IPS-18a (cell line): ENCODE measurements at regions not wholly inside any gene's neighbourhood (a gene's known extent, or its start where the extent isn't known, plus 50 kb on each side); places are given as distances from the start of the nearest gene placed in this dataset.

Experiments
- H3K27ac ChIP-seq: one replicate; pipeline ENCODE4 v1.5.1; 2013; ENCODE audit warnings: low read length
- H3K27me3 ChIP-seq: one replicate; pipeline ENCODE4 v1.6.1; 2013; ENCODE audit warnings: mild to moderate bottlenecking, low read length; ENCODE audit not compliant: control insufficient read depth, insufficient read depth
- H3K36me3 ChIP-seq: one replicate; pipeline ENCODE4 v1.6.1; 2013; ENCODE audit warnings: low read depth, low read length; ENCODE audit not compliant: control insufficient read depth
- H3K4me1 ChIP-seq: one replicate; pipeline ENCODE4 v1.6.1; 2013; ENCODE audit warnings: low read depth, low read length; ENCODE audit not compliant: control insufficient read depth
- H3K4me3 ChIP-seq: one replicate; pipeline ENCODE4 v1.5.1; 2013; ENCODE audit warnings: low read length
- H3K9ac ChIP-seq: one replicate; pipeline ENCODE4 v1.6.1; 2013; ENCODE audit warnings: mild to moderate bottlenecking, low read length, moderate library complexity
- H3K9me3 ChIP-seq: one replicate; pipeline ENCODE4 v1.6.1; 2013; ENCODE audit warnings: low read depth, low read length; ENCODE audit not compliant: control insufficient read depth

DNA sequence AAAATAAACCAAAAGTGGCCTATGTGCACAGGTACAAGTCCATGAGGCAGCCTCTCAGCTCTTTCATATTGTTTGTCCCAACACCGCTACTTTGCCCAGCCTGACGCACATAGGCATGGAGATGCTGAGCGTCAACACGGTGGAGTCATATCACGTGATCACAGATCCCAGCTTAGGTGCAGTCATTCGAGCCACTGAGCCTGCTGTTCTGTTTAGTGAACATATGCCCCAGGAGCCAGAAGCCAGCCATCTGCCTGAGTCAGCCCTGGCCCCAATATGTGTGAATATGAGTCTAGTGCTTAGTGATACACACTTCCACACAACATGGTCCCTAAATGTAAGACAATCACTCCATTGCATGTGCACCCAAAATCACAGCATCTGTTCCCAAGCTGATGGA, 88.2 kb upstream of the LCLAT1 start:
- Histone ChIP-seq H3K27me3 (no peaks in the 10 kb centered on the region), H3K9ac (no peak overlapping the region), H3K4me1 (no peaks in the 10 kb centered on the region), H3K27ac (no peak overlapping the region), H3K36me3 (no peaks in the 10 kb centered on the region), H3K9me3 (no peaks in the 10 kb centered on the region), H3K4me3 (no peak overlapping the region)

DNA sequence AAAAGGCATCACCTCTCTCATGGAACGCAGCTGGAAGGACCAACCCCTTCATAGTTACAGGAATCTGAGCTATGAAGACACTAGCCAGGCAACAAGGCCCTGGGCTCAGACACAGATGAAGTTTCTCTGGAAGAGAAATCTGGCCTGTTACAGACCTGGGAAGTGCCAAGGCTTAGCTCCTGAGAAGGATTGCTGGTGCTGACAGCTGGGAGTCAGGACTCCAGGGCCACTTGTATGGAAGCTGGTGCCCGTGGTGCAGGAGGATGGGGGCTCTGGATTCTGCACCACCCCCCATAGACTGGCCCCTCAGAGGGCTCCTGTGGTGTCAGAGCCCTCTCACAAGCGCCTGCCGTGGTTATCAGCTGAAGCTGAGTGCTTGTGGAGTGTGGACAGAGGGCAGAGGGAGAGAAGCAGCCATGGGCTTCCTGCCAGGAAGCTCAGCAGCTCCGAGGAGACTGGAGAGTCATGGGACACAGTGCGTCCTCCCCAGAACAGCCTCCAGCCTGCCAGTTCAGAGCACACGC, 87.3 kb upstream of the LCLAT1 start:
- Histone ChIP-seq H3K27ac (no peak overlapping the region), H3K9ac (no peak overlapping the region), H3K27me3 (no peaks in the 10 kb centered on the region), H3K36me3 (no peaks in the 10 kb centered on the region), H3K4me3 (no peak overlapping the region), H3K9me3 (no peaks in the 10 kb centered on the region), H3K4me1 (no peaks in the 10 kb centered on the region)

DNA sequence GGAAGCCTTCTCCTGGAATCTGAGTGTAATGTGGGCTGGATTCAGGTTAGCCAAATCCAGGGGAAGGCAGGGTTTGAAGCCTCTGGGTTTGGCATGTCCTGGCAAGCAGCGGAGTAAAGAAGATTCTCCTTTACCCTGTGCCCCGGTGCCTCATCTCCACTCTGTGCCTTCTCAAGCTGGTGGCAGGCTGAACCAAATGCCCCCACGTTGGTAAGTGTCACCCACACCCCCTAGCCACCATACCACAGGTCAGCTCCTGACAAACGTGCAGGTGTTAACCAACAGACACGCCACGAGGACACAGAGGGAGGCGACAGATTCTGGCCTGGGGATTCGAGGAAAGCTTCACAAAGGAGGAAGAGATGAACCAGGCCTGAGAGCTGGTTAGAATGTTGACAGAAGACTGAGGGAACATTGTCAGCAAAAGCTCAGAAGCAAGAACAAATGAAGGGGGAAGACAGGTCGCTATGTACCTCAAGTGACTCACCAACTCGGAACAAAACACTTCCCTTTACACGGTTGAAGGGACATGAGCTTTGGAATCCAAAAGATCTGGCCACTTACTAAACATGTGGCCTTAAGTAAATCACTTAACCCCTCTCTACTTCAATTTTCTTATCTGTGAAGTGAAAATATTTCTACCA, 85.2 kb upstream of the LCLAT1 start:
- no peaks in the 10 kb centered on the region for H3K9me3 ChIP-seq
- no peaks in the 10 kb centered on the region for H3K36me3 ChIP-seq
- no peak overlapping the region for H3K27ac ChIP-seq
- H3K4me1 ChIP-seq: no peaks in the 10 kb centered on the region
- H3K9ac ChIP-seq: no peak overlapping the region
- H3K27me3 ChIP-seq: no peaks in the 10 kb centered on the region
- no peak overlapping the region for H3K4me3 ChIP-seq

DNA sequence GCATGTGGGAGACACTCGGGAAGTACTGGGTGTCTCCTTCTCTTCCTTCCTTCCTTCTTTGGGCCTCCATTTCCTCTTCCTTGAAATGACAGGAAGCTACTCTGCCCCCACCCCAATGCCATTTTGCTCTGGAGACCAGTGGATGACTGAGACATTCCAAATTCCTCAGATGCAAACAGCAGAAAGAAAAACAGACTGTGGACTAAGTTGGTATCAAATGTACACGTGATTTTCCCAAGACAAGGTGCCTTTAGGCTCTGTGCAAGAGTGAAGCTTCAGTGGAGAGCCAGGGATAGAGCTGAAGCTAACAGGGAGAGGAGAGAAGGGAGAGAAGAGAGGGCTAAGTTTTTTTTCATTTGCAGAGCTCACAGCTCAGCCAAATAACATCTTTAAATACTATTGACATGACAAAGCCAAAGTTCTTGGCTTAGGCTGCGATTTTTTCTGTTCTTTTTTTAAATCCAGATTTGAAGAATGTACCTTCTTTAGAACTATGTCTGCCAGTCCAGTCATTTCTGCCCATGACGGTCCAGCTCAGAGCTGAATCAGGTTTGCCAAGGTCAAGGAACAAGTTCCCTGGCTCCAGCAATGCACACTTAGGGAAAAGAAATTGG, 84.5 kb upstream of the LCLAT1 start:
- Histone ChIP-seq H3K27me3 (no peaks in the 10 kb centered on the region), H3K4me3 (no peak overlapping the region), H3K27ac (no peak overlapping the region), H3K9me3 (no peaks in the 10 kb centered on the region), H3K36me3 (no peaks in the 10 kb centered on the region), H3K4me1 (no peaks in the 10 kb centered on the region), H3K9ac (no peak overlapping the region)

DNA sequence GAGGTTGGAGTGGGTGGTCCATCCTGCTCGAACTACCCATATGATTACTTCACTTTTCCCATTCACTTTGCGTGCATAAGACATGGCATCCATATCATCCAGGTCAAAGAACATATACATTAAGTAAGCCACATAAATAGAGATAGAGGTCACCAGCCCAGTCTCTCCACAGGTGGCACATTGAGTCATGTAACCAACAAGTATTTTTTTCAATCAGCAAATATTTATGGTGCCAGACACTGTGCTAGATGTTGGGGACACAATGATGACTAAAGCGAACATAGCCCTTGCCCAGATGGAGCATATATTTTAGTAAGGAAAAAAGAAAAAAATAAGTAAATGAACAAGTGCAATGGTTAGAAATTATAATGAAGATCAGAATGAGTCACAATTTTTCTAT, 83.6 kb upstream of the LCLAT1 start:
- Histone ChIP-seq H3K27ac (no peak overlapping the region), H3K9ac (no peak overlapping the region), H3K27me3 (no peaks in the 10 kb centered on the region), H3K36me3 (no peaks in the 10 kb centered on the region), H3K4me1 (no peaks in the 10 kb centered on the region), H3K4me3 (no peak overlapping the region), H3K9me3 (no peaks in the 10 kb centered on the region)

DNA sequence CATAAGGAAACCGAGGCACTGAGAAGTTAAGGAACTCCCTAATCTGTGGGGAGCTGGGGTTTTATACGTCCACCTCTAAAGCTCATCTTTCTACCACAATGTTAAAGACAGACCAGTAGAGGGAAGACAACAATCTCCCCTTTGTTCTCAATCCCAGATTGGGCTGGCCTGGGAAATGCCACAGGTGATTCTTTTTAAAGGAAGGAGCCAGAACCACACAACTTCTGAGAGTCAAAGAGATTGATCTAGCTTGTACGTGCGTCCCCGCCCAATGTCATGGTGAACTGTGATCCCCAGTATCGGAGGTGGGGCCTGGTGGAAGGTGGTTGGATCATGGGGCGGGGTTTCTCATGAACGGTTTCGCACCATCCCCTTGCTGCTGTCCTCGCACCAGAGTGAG, 81.8 kb upstream of the LCLAT1 start:
- H3K9me3 ChIP-seq: no peaks in the 10 kb centered on the region
- no peaks in the 10 kb centered on the region for H3K36me3 ChIP-seq
- no peak overlapping the region for H3K4me3 ChIP-seq
- no peak overlapping the region for H3K27ac ChIP-seq
- no peaks in the 10 kb centered on the region for H3K27me3 ChIP-seq
- no peak overlapping the region for H3K9ac ChIP-seq
- no peaks in the 10 kb centered on the region for H3K4me1 ChIP-seq

DNA sequence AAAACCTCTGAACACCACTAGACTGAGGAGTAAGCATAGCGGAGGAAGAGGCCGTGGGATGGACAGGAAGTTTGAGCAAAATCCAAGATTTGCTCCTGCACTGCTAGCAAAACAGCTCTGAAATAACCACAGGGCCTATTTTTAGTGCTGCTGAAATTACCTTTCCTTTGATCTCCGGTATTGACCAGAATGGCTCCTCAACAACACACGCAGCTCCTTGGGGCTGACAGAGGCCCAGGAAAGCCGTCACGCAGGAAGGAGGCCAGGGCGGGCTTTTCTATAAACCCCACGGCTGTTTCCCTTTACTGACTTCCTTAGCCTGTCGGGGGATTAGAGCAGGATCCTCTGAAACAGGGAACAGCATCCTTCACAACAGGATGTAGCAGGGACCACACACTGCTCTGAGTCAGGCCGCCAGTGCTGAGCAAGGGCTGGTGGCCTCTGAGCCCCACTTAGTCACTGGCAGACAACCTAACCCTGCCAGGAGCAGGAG, 80.8 kb upstream of the LCLAT1 start:
- Histone ChIP-seq H3K27ac (no peak overlapping the region), H3K36me3 (no peaks in the 10 kb centered on the region), H3K4me1 (no peaks in the 10 kb centered on the region), H3K4me3 (no peak overlapping the region), H3K9me3 (no peaks in the 10 kb centered on the region), H3K27me3 (no peaks in the 10 kb centered on the region), H3K9ac (no peak overlapping the region)

DNA sequence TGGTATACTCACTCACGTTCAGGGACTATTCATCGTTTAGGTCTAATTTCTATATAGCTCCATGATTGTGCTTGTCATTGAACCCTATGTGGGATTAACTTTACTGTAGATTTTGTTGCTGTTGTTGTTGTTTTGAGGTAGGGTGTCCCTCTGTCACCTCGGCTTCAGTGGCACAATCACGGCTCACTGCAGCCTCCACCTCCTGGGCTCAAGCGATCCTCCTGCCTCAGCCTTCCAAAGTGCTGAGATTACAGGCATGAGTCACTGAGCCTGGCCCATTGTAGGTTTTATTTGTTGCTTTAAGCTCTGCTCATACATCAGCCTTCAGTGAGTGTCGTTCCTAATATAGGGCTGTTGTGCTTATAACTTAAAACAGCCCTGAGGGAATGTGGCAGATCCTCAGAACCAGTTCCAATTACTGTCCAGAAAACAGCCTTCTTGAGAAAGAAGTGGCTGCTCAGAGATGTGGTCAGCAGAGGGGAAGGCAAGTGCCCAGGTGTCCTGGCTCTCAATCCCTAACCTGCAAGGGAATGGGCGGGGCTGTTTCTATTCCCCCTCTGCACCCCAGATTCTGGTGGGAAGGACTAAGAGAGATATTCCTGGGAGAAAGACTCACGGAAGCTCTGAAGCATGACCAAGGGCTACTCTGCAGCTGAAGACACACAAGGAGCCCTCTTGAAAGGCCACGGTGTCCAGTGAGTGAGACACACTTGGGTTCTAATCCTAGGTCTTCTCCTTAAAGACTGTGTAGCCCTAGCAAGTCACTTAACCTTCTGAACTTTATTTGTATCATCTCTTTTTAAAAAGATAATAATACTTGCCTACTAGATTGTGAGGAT, 79.6 kb upstream of the LCLAT1 start:
- Histone ChIP-seq H3K27me3 (no peaks in the 10 kb centered on the region), H3K4me3 (no peak overlapping the region)

DNA sequence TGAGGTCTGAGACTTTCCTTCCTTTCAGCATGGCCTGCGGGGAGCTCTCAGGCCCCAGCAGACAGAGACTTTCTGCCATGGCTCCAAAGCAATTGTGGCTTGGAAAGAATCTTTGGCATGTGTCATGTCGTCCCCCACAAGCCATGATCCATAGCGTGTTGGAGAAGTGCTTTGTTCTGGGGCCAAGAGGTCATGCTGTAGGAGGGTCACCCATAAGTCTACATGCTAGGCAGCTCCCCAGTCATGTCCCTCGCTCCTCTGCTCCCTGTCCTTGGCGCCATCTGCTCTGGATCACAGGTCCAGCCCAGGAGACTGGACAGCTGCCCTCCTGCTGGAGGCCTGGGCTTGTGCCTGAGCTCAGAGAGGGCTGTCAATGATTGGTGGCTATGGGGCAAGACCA, 78.8 kb upstream of the LCLAT1 start:
- no peak overlapping the region for H3K27ac ChIP-seq
- H3K36me3 ChIP-seq: no peaks in the 10 kb centered on the region
- no peaks in the 10 kb centered on the region for H3K4me1 ChIP-seq
- H3K27me3 ChIP-seq: no peaks in the 10 kb centered on the region
- H3K9ac ChIP-seq: no peak overlapping the region
- no peak overlapping the region for H3K4me3 ChIP-seq
- no peaks in the 10 kb centered on the region for H3K9me3 ChIP-seq

More for the DNA sequence above, 79.6 kb upstream of the LCLAT1 start:
- Histone ChIP-seq H3K4me1 (no peaks in the 10 kb centered on the region), H3K27ac (no peak overlapping the region), H3K36me3 (no peaks in the 10 kb centered on the region), H3K9me3 (no peaks in the 10 kb centered on the region), H3K9ac (no peak overlapping the region)

DNA sequence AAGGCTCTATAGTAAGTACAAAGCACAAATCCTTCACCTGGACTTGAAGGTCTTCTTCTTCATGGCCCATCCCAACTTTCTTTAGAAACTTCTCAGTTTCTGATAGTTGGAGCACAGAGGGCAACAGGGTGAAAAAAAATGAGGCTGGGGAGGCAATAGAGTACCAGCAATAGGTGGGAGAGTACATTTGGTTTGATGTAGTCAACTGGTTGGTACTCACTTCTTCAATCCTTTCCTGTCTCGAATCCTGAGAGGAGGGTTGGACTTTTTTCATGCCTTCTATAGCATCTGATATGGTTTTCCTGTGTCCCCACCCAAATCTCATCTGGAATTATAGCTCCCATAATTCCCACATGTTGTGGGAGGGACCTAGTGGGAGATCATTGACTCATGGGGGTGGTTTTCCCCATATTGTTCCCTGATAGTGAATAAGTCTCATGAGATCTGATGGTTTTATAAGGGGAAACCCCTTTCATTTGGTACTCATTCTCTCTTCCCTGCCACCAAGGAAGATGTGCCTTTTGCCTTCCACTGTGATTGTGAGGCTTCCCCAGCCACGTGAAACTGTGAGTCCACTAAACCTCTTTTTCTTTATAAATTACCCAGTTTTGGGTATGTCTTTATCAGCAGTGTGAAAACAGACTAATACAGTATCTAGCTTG, 75.9 kb upstream of the LCLAT1 start:
- Histone ChIP-seq H3K9me3 (no peaks in the 10 kb centered on the region), H3K9ac (no peak overlapping the region), H3K27ac (no peak overlapping the region), H3K4me3 (no peak overlapping the region), H3K4me1 (no peaks in the 10 kb centered on the region), H3K27me3 (no peaks in the 10 kb centered on the region), H3K36me3 (no peaks in the 10 kb centered on the region)

DNA sequence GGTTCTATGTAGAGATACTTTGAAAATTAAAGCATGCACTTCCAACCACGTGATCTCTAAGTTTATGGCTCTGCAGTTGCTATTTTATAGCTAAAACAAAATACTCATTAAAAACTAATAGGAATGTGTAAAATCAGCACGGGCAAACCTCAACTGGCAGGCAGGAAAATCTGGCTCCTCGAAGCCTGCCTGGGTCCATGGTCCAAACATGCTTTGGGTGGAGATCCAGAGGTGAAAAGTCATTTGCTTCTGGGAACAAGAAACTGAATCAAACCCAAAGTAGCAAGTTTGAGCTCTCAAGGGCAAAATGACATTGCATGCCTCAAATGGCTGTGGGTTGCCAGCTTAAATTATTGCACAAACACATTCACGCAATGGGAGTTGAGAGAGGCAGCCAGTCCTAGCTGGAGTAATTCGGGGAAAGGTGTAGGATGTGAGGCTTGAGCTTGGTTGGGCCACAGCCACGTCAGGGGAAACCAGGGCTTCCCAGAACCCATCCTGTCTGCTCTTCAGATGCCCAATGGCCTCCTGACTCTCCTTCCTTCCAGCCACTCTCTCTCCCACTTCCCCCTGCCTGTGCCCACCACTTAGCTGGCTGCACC, 75.2 kb upstream of the LCLAT1 start:
- no peak overlapping the region for H3K4me3 ChIP-seq
- no peak overlapping the region for H3K27ac ChIP-seq
- no peaks in the 10 kb centered on the region for H3K4me1 ChIP-seq
- no peaks in the 10 kb centered on the region for H3K36me3 ChIP-seq
- H3K27me3 ChIP-seq: no peaks in the 10 kb centered on the region
- no peak overlapping the region for H3K9ac ChIP-seq
- H3K9me3 ChIP-seq: no peaks in the 10 kb centered on the region
